CD4-positive, alpha-beta T cell treated with Interleukin-12 subunit alpha and Interleukin-12 subunit beta, for 1 hour (primary cell): ENCODE measurements at regions not wholly inside any gene's neighbourhood (a gene's known extent, or its start where the extent isn't known, plus 50 kb on each side); places are given as distances from the start of the nearest gene placed in this dataset.
A peak's percentile ranks its signal among the peaks of the same experiment; 100 is the strongest.

Experiments
- DNase-seq: peaks from one replicate; pipeline ENCODE4 v3.0.0-alpha.2; 2020

DNA sequence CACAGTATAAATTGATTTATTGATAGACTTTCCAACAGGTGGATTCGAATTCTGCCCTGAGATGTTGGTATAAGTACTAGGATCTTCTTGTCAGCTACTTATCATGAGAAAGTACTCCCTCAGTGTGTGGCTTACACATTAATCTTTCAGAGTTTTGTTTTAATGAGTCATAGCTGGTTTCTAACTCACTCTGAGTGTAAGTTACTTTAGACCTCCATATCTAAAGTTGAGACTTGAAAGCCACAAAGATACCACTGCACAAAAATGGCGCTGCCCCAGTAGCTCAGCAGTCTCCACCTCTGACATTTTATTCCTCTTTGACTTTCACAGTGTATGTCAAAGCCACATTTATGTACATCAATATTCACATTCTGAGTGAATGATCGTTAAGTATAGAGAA lies 318.5 kb downstream of the ARAP2 start:
- DNase-seq, result no peak

DNA sequence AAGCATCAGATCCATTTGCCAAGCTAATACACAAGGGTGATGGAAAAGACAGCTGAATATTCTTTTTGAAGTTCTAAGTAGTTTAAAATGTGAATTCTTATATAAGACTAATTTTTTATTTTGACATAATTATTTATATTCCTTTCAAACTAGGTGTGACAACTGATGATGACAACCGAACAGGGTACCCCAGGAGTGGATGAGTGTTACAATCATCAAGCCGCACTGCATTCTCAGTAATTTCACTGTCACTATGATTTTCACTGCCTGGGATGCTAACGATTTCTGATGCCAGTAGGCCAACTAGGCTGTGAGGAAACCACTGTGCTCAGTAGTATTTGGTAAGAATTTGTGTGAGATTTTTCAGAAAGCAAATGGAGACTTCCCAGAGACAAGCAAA lies 317.5 kb downstream of the ARAP2 start:
- DNase-seq, result no peak

GRCh38 chr4:35933901-35934300 lies 310.4 kb downstream of the ARAP2 start:
- no peak for DNase-seq

- peak; percentile 22 for DNase-seq
Measured at GRCh38 chr4:35934320-35934981, 309.9 kb downstream of the ARAP2 start.

DNA sequence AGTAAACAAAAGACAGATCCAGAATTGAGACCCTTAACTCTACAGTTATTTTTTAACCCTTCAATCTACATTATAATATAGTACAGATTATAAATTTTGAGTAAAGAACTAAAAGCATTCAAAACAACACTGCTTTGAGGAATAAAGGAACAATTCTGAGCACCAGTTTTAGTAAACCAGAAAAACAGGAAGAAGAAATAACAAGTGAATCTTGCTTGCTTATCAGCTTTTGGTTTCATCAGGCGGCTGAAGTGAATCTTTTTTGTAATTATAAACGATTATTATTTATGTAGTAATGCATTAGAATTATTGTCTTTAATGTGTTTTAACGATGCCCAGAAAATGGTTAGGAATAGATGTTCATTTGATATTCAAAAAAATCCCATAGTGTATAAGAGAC lies 305.4 kb downstream of the ARAP2 start:
- no peak for DNase-seq

DNA sequence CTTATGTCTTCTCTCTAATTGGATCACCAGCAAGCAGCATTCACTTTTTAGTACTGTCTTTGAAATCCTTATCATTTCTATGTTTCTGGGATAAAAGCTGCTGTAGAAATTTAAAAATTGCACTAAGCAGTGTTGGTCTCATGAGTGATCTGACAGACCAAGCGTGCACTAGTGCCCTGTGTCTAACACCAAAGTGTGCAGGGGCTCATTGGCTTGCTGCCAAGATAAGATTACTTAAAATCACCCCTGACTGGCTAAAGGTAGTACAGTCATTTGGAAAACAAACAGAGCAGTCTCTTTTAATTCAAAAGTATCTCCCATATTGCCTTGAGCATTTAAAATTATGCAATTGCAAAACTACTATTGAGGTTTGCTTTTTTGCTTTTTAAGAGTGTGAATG lies 304.6 kb downstream of the ARAP2 start:
- DNase-seq, result no peak

DNA sequence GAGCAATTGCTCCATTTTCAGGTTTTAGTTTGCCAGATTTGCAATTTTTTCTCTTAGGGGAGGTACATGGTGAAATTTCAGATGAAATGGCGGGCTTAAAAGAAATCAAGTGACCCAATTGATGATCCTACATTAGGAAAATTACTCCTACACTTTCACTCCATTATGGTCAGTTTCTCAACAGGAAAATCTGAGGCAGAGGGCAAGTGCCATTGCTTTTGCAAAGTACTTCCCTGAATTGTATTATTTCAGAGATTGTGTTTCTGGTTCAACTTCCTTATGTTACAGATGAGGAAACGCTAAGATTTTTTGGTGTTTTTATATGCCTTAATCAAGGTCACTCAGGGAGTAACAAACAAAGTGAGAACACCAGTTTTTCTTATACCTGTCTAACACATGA lies 302.2 kb downstream of the ARAP2 start:
- DNase-seq, result no peak

GRCh38 chr4:35943606-35944005 lies 300.7 kb downstream of the ARAP2 start:
- DNase-seq, result no peak

GRCh38 chr4:35948171-35948570 lies 296.1 kb downstream of the ARAP2 start:
- no peak for DNase-seq

- no peak for DNase-seq
Measured at GRCh38 chr4:35950442-35950841, 293.9 kb downstream of the ARAP2 start.

DNA sequence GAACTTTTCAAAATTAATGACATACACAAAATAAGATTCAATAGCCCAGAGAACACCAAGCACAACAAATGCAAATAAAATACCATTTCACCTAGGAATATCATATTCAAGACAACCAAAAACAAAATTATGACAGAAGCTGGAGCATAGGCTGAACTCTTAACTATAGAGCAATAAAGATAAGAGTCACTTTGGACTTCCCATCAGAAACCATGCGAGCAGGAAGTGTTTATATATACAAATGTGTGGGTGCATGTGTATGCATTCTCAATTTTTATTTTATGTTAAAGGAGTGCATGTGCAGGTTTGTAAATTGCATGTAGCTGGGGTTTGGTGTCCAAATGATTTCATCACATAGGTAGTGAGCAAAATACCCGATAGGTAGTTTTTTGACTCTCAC lies 291.6 kb downstream of the ARAP2 start:
- no peak for DNase-seq

GRCh38 chr4:35963383-35963782 lies 280.9 kb downstream of the ARAP2 start:
- DNase-seq, result no peak

GRCh38 chr4:35963974-35964515 lies 280.3 kb downstream of the ARAP2 start:
- no peak for DNase-seq

DNA sequence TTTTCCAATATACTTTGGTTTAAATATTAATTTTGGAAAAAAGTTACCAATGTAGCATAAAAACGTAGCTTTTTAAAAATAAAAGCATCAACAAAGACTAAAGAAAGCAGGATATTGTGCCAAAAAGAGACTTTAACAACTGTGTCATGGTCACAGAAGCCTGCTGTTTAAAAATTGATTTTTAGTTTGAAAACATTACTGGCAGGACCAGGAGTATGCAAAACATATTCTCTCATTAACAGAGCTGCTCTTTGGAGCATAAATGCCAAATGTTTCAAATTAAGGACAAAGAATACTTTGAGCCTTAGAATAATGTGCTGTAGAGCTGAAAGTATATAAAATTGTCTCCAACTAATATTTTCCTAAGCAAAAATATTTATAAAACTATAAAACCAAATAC lies 279.0 kb downstream of the ARAP2 start:
- DNase-seq, result no peak

- DNase-seq, result no peak
Measured at GRCh38 chr4:35966566-35966965, 277.7 kb downstream of the ARAP2 start.

- DNase-seq, result no peak
Measured at GRCh38 chr4:35970366-35970960, 273.9 kb downstream of the ARAP2 start.

DNA sequence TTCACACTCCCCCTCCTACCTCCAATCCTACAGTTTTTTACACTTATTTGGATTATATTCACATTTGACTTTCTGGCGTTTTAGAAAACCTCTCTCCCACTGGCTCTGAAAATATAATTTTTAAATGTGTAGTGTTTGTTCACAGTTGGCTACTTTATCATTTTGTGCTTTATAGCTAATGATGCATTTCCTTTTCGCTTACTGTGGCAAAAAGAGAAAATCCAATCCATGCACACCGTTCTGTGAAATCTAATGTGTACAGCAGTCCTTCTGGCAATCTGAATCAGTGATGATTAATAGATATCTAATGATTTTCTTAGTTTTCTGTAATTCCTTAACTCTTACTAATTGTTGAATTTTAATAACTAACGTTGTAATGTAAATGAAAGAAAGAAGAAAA lies 271.5 kb downstream of the ARAP2 start:
- DNase-seq, result no peak

DNA sequence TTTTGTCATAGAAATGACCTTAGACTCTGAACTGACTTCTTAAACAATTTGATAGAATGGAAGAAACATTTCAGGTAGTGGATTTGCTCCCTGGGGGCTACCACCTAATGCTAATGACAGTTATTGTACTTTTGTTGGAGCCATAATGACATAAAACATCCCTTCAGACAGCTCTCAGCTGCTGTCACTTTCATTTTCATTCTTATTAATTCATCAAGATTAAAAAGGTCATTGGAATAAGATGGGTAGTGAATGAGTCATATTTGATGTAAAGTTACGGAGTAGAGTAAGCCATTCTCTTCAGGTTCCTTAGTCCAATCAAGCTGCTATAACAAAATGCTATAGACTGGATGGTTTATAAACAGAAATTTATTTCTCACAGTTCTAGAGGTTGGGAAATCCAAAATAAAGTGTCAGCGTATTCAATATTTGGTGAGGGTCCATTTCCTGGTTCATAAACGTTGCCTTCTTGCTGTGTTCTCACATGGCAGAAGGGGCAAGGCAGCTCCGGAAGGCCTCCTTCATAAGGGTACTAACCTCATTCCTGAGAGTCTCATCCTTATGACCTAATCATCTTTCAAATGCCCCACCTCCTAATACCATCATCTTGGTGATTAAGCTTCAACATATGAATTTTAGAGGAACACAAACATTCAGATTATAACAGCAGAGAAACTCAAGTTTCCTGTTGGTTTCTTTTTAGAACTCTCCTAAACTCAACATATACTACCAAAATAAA lies 268.5 kb downstream of the ARAP2 start:
- DNase-seq, result no peak

- DNase-seq, result no peak
Measured at GRCh38 chr4:35978551-35978950, 265.8 kb downstream of the ARAP2 start.

DNA sequence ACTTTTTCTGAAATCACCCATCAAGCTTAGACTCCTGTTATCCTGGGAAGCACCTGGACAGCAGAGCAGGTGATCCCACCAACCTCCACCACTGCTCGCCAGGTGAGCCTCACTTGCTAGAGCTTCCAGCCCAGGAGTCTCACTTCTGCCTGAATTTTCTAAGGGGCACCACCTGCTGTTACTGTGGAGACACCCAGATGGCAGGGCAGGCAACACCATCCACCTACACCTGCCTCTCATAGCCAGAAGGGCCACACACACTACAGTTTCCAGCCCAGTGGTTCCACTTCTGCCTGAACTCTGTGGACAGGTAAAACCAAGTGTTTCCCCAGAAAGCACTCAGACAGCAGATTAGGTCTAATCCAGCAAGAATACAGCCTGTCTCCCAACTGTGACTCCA lies 262.0 kb downstream of the ARAP2 start:
- no peak for DNase-seq

DNA sequence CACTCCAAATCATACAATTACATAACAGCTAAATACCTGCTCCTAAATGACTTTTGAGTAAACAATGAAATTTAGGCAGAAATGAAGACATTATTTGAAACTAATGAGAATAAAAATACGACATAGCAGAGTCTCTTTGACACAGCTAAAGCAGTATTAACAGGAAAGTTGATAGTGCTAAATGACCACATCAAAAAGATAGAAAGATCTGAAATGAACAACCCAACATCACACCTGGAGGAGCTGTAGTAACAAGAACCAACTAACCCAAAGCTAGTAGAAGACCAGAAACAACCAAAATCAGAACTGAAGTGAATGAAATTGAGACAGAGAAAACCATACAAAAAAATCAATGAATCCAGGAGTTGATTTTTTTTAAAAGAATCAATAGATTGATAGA lies 257.8 kb downstream of the ARAP2 start:
- no peak for DNase-seq

GRCh38 chr4:35993606-35994005 lies 250.7 kb downstream of the ARAP2 start:
- DNase-seq, result no peak

- DNase-seq, result no peak
Measured at GRCh38 chr4:36000941-36001557, 243.3 kb downstream of the ARAP2 start.

DNA sequence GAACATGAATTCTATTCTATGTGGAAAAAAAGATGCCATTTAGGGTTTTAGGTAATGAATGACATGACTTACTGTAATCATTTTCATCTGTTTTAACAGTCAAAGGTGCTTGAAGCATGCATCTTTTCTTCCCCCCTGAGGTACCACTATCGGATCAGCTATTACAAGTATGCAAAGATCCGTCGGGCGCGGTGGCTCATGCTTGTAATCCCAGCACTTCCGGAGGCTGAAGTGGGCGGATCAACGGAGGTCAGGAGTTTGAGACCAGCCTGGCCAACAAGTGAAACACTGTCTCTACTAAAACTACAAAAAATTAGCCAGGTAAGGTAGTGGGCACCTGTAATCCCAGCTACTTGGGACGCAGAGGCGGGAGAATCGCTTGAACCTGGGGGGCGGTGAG lies 241.3 kb downstream of the ARAP2 start:
- DNase-seq, result no peak
